OCI-LY7 (cell line): ENCODE measurements at regions not wholly inside any gene's neighbourhood (a gene's known extent, or its start where the extent isn't known, plus 50 kb on each side); places are given as distances from the start of the nearest gene placed in this dataset.

Source experiments
- BruUV-seq: library from RNA; stranded (reverse); fragments of 400-500 nt; replicated peaks from 2 replicates; lab custom pipeline; 2021; lab: Mats Ljungman, UMichigan
- CTCF ChIA-PET: fragments of 300-600 bp; sonication (Branson Sonifier 250); formaldehyde crosslinking; loops from one replicate; lab custom pipeline; 2022; ENCODE audit warnings: antibody characterized with exemption; ENCODE audit not compliant: unreplicated experiment; lab: Charles Lee
- POLR2A ChIA-PET: fragments of 300-600 bp; sonication (Branson Sonifier 250); formaldehyde crosslinking; loops from one replicate; lab custom pipeline; 2022; ENCODE audit warnings: antibody characterized with exemption; lab: Charles Lee
- DNase-seq: peaks from one replicate; pipeline ENCODE4 v3.0.0-alpha.2; 2015; ENCODE audit warnings: low spot score
- H2AFZ ChIP-seq: fragments of 200-600 bp; sonication (generic), shearing (Covaris generic); 2 replicates; pipeline ENCODE4 v1.6.1; 2014; ENCODE audit warnings: mild to moderate bottlenecking, antibody characterized with exemption, low read length, moderate library complexity
- H3K27ac ChIP-seq: fragments of 200-600 bp; sonication (generic); 2 replicates; pipeline ENCODE4 v1.5.1; 2014; ENCODE audit warnings: mixed run types, low read depth, mild to moderate bottlenecking, moderate library complexity, low read length, inconsistent platforms; ENCODE audit not compliant: poor library complexity, severe bottlenecking
- H3K36me3 ChIP-seq: fragments of 200-600 bp; sonication (generic); 2 replicates; pipeline ENCODE4 v1.6.1; 2014; ENCODE audit warnings: mild to moderate bottlenecking, antibody characterized with exemption, low read length, moderate library complexity, mixed read lengths; ENCODE audit not compliant: insufficient read depth
- H3K4me1 ChIP-seq: fragments of 200-600 bp; sonication (generic); 2 replicates; pipeline ENCODE4 v1.5.1; 2014; ENCODE audit warnings: mild to moderate bottlenecking, low read length; ENCODE audit not compliant: insufficient read depth, poor library complexity, severe bottlenecking
- H3K4me2 ChIP-seq: fragments of 200-600 bp; sonication (generic); 2 replicates; pipeline ENCODE4 v1.6.1; 2014; ENCODE audit warnings: mild to moderate bottlenecking, low read length
- H3K4me3 ChIP-seq: fragments of 200-600 bp; sonication (generic); 2 replicates; pipeline ENCODE4 v1.5.1; 2014; ENCODE audit warnings: mild to moderate bottlenecking, low read depth, low read length; ENCODE audit not compliant: poor library complexity, severe bottlenecking
- H3K79me2 ChIP-seq: fragments of 200-600 bp; sonication (generic); 2 replicates; pipeline ENCODE4 v1.6.1; 2016; ENCODE audit warnings: low read depth, mild to moderate bottlenecking, low read length, moderate library complexity, mixed read lengths; ENCODE audit not compliant: insufficient read depth
- H3K9me2 ChIP-seq: fragments of 200-600 bp; sonication (generic); 2 replicates; pipeline ENCODE4 v1.6.1; 2016; ENCODE audit warnings: mild to moderate bottlenecking, low read length, mixed read lengths; ENCODE audit not compliant: insufficient read depth
- H3K9me3 ChIP-seq: fragments of 200-600 bp; sonication (generic); 2 replicates; pipeline ENCODE4 v1.6.1; 2014; ENCODE audit warnings: mild to moderate bottlenecking, mixed run types, low read length, mixed read lengths
- H4K20me1 ChIP-seq: fragments of 200-600 bp; sonication (generic); 2 replicates; pipeline ENCODE4 v1.6.1; 2014; ENCODE audit warnings: mild to moderate bottlenecking, antibody characterized with exemption, low read length, moderate library complexity, mixed read lengths; ENCODE audit not compliant: insufficient read depth
- CTCF ChIP-seq: fragments of 200-600 bp; sonication (generic); conservative IDR thresholded peaks from 2 replicates; pipeline ENCODE4 v1.5.1; 2014; ENCODE audit warnings: mild to moderate bottlenecking, antibody characterized with exemption, low read length, moderate library complexity, mixed read lengths
- EZH2phosphoT487 ChIP-seq: fragments of 200-600 bp; sonication (generic); IDR thresholded peaks from 2 replicates; pipeline ENCODE4 v1.6.1; 2018; ENCODE audit warnings: low read depth, borderline replicate concordance, mild to moderate bottlenecking, mixed run types, antibody characterized with exemption, low read length, moderate library complexity, mixed read lengths
- intact Hi-C: fragments of 100-400 bp; cut with micrococcal nuclease; formaldehyde crosslinking; loops from one replicate; pipeline ENCODE4 v1.10.0; 2022; ENCODE audit not compliant: unreplicated experiment

- Histone ChIP-seq H3K79me2 (no peaks in the 10 kb centered on the region), H3K9me2 (no peaks in the 10 kb centered on the region), H3K27ac (no peak overlapping the region), H3K4me2 (no peak overlapping the region), H3K9me3 (no peaks in the 10 kb centered on the region), H3K4me3 (no peak overlapping the region), H3K36me3 (no peaks in the 10 kb centered on the region), H3K4me1 (no peaks in the 10 kb centered on the region), H4K20me1 (no peaks in the 10 kb centered on the region), H2AFZ (no peak overlapping the region)
- TF ChIP-seq EZH2phosphoT487 (no peak), CTCF (no peak)
- ChIA-PET CTCF (no interaction called here), POLR2A (no interaction called here)
- BruUV-seq: no TSS peak
- intact Hi-C loops: no loop called here
- no peak for DNase-seq
These were observed 357.6 kb downstream of the SS18 start for GRCh38 chr18:25732862-25733261.

- no peak for TF ChIP-seq CTCF
- H3K4me3 ChIP-seq: no peak overlapping the region
- no peak overlapping the region for H2AFZ ChIP-seq
- no peaks in the 10 kb centered on the region for H3K9me2 ChIP-seq
- BruUV-seq: no TSS peak
- H3K79me2 ChIP-seq: no peaks in the 10 kb centered on the region
- intact Hi-C loops: no loop called here
- POLR2A ChIA-PET: no interaction called here
- H4K20me1 ChIP-seq: no peaks in the 10 kb centered on the region
- no peaks in the 10 kb centered on the region for H3K36me3 ChIP-seq
- no peaks in the 10 kb centered on the region for H3K4me1 ChIP-seq
- no peak for DNase-seq
- CTCF ChIA-PET: no interaction called here
- H3K27ac ChIP-seq: no peak overlapping the region
- no peaks in the 10 kb centered on the region for H3K9me3 ChIP-seq
- no peak overlapping the region for H3K4me2 ChIP-seq
These were observed 361.3 kb downstream of the SS18 start for GRCh38 chr18:25729072-25729471.

GRCh38 chr18:25727281-25727985 is 363.0 kb downstream of the SS18 start:
- Histone ChIP-seq H2AFZ (no peak overlapping the region), H3K79me2 (no peaks in the 10 kb centered on the region), H3K27ac (no peak overlapping the region), H3K9me2 (no peaks in the 10 kb centered on the region), H4K20me1 (no peaks in the 10 kb centered on the region), H3K4me2 (no peak overlapping the region), H3K4me1 (no peaks in the 10 kb centered on the region), H3K4me3 (no peak overlapping the region), H3K36me3 (no peaks in the 10 kb centered on the region), H3K9me3 (no peaks in the 10 kb centered on the region)
- no TSS peak for BruUV-seq
- ChIA-PET POLR2A (interaction anchor here (0.6 to 1.2 kb wide), 2 partner anchors 21 to 163 kb away, joined by 3 to 6 read pairs; no protein-coding TSS in a partner anchor), CTCF (no interaction called here)
- TF ChIP-seq CTCF (no peak), EZH2phosphoT487 (no peak)
- no peak for DNase-seq
- intact Hi-C loops: no loop called here
